Forelimb muscle (tissue), 1 donor: ENCODE measurements at regions not wholly inside any gene's neighbourhood (a gene's known extent, or its start where the extent isn't known, plus 50 kb on each side); places are given as distances from the start of the nearest gene placed in this dataset.
"Not testable (repeated sequence)": the region's sequence is repeated elsewhere in the genome, so short reads cannot be mapped to it uniquely, and the experiment has no call there.

Experiments
- DNase-seq: peaks from one replicate; pipeline ENCODE4 v3.0.0-alpha.2; 2013; ENCODE audit warnings: low read depth

DNA sequence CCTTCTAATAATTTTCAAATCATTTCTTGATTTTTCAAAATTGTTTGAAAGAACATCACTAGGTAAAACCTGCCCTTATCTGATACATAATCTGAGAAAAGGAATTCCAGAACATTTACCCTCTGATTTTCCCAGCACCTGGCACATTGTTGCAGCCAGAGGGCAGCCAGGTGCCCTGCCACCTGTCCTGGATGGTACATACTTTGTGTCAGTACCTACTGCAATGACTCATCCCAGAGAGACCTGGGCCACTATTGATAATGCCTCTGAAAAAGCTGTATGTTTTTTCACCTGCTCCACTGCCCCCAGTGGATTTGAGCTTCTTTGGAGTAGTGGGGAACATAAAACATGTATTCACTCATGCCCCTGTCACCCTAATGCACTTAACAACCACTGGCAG lies 648.9 kb upstream of the GBE1 start:
- no peak for DNase-seq

DNA sequence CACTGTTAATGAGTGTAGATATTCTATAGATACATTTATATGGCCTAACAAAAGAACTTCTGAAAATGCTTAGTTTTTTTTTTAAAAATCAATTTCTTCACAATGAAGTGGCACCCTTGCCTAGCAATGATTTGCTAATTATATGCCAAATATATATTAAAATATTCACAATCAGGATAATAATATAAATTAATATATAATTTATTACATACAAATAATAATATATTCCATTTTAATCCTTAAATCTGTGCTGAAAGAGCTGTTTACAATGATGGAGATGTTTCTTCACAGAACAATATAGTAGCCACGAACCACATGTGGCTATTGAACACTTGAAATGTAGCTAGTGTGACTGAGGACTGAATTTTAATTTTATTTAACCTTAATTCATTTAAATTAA lies 648.4 kb upstream of the GBE1 start:
- no peak for DNase-seq

DNA sequence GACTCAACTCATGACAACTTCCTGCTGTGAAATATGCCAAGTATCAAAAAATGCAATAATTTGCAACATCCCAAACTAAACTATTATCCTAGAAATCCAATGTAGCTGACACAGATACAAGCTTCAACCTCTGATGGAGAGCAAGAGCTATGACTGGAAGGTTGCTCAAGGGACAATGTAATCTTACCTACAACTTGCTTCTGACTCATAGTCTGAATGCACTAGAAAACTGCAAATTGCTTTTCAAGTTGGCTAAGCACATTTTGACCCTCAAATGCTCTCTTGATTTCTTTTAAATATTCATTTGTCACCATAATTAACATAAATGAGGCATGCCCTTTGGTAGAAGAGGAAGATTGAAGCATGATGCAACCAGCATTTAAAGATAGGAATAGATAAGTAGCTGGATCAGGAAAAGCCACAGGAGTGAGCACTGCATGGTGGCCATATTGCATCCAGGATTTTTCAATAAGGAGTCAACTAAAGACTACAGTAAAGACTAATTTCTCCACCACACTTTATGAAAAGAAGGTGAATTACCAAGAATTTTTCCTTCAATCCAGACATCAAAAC lies 630.8 kb upstream of the GBE1 start:
- DNase-seq = no peak

DNA sequence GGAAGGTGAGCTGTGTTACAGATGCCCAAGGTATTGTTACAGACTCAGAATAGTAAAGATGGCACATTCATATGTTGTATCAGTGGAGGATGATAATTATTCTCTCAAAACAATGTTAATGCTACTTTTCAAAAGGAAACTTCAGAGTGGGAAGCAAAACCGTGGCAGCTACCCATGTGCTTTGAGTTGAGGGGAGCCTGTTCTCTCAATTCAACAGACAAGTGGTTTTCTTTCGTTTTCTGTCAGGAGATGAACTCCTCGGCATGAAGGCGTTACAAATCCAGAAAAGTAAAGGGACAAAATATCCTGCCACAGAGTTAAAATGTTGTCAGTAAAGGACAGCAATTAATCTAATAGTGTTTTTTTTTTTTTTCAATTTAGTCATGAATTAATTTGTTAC lies 629.4 kb upstream of the GBE1 start:
- no peak for DNase-seq

DNA sequence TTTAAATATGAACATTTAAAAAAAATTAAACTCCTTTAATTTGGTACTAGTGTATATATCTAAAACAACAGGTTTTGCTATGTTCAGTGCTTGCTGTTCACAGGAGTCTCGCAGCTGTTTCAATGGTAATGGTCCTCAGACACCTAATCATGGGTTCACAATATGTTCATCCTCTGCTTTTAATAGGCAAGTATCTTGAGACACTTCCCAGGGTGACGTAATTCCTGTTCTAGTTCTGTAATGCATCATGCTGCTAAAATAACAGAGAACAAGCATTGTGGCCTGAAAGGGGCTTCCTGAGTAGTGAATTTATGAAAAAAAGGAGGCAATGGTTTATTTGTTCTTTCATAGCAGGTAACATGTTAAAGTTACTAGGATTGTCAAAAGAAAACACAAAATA lies 625.2 kb upstream of the GBE1 start:
- no peak for DNase-seq

DNA sequence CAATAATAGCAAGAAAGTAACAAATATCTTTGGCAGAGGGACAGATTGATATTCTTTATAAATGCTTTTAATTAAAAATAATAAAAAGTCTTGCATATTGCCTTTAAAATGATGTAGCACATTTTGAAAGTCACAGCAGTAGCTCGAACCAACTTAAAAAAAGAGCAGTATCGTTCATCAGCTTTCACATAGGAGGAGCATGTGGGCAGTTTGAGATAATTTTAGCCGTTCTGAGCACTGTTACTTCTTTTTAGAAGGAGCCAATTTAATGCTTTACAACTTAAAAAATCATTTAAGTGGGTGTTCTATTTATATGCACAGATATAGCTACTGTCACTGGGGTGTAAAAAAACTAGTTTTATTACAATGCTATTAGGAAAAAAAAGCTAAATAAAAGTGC lies 622.7 kb upstream of the GBE1 start:
- no peak for DNase-seq

DNA sequence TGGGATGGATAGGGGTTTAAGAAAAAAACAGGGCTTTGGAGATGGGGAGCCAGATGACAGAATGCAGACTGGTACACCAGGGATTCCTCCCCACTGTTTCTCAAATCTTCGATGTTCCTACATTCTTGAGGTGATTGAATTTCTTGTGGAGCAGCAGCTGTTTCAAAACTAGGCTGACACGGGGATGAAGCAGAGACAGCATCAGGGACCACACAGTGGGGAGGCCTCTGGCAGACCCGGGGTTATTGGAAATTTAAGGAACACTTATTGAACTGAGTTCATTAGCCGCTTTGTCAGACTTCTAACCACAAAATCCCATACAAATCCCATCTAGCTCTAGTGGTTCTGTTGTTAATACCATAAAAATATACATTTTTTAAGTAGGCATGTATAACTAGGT lies 621.4 kb upstream of the GBE1 start:
- DNase-seq = no peak

DNA sequence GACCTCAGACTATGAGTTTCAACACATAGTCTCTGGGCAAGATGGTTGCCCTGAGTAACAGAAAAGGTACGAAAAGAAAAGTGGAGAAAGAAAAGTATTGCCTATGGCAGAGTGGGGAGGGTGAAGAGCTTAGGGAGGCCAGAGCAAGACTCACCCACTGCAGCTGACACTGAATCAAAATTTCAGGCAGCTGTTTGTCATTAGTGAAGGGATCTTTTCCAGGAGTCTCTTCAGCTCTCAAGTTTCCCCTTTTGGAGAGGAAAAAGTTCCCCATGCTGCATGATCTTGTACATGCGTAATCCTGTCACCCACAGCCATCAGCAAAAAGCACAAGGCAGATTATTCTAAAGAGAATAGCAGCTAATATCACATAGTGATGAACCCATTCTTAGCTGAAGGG lies 616.9 kb upstream of the GBE1 start:
- DNase-seq = no peak

DNA sequence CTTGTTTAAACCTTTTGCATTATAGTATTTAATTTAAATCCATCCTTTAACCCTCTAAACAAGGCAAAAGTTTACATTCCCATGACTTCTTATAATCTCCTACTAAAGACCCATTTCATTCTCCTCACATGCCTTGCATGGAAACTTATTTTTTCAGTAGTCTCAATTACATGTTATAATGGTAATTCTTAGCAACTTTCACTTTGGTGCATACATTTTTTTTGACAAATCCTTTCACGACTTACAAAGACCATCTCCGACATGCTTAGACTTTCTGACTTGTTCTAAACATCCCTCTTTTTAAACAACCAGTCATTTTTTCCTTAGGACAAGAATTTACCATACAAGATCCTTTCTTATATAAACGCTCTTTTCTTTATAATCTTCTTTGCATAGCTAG lies 615.4 kb upstream of the GBE1 start:
- no peak for DNase-seq

DNA sequence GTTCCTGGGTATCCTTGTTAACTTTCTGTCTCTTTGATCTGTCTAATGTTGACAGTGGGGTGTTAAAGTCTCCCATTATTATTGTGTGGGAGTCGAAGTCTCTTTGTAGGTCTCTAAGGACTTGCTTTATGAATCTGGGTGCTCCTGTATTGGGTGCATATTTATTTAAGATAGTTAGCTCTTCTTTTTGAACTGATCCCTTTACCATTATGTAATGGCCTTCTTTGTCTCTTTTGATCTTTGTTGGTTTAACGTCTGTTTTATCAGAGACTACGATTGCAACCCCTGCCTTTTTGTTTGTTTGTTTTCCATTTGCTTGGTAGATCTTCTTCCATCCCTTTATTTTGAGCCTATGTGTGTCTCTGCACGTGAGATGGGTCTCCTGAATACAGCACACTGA lies 612.4 kb upstream of the GBE1 start:
- DNase-seq = not testable (repeated sequence)

DNA sequence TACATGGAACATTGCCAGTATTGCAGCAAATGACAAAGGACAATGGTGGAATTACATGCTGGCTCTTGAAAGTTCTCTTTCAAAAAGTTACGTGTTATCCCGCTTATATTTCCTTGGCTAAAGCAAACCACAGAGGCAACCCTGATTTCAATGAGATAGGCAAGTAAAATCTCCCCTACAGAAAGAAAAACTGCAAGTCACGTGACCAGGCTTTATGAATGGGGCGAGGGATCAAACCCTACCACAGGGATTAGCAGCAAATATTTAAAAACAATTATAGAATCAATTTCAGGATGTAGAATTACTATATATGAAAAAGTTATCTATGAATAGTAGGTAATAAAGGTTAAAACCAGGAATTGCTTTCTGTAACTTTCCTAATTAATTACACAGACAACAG lies 603.4 kb upstream of the GBE1 start:
- no peak for DNase-seq

DNA sequence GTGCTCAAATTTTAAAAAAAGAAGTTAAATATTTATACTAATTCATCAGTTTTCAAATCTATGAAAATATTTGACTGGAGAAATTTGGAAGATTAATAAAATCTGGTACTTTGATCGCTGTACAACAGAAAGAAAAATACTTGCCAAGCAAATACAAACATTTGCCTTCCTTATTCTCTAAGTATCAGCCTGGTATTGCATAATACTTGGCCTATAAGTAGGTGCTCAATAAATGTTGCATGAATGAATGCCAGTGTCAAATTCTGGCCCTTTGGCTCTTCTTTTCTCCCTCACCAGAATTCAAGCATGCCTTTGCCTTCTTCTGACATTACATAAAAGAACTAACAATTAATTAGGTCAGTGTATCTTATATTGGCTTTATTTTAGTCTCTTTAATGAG lies 601.7 kb upstream of the GBE1 start:
- no peak for DNase-seq

DNA sequence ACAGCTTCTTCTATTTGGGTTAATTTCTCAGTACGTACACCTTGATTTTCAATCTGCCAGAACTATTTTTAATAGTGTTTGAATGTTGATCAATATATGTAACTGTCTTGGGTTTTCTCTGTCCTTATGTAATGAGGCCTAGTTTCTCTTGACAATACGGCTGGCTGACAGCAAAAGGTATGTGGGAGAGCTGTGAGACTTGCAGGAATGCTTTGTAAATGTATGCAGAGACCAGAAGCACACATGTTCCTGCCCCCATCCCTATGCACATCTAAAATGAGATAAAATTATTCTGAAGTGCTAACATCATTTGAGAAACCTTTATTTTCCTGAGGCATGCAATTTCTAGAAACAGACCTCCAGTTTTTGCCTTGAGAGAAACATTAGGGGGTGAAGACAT lies 593.8 kb upstream of the GBE1 start:
- DNase-seq = no peak

DNA sequence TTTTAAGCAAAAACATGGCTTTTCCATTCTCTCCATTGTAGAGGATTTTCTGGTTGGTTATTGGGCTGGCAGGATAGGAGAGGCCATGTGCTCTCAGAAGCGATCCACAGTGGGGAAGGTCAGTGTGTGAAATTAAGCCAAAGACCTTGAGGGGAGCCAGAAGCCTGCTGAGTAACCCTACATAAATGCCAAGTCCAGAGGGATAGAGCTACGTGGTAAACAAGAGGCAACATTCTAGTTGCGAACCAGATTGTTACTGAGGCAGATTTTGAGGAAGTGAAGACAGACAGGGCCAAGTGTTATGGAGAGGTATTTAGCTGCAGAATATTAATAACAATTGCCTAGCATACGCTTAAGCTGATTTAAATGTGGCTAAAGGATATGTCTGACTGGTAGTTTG lies 592.8 kb upstream of the GBE1 start:
- no peak for DNase-seq

DNA sequence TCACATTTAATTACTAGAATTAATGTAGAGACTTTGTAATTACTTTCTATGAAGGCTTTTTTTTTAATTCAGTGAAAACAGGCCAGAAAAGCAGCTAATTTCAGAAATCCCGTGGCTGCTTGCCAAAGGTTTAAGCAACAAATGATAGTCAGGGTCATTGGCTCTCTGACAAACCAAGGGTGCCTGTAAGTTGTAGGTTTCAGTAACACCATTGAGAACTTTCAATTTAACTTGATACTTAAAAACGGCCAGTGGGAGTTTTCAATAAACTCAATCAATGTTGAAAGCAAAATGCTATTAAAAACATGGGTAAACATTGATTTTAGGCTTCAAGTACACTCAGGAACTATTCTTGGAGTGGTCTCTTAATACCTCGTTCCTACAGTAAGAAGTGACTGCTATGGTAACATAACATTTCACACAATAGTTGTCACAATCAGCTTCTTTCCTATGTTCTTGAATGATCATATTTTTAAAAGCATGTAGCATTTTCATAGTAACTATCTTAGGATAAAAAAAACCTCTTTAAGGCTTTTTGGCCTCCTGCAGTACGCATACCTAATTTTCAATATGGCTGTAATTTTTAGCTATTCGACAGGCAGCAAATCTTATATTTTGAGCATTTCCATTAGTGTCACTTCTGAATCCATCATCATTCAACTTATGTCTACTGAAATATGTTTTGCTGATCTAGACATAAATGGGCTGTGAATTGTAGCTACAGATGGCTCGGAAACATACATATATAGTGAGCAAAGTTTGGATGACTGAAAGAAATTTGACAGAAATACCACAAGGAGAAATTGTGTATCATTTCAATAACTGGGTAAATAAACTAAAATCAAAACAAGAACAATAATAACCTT lies 592.1 kb upstream of the GBE1 start:
- no peak for DNase-seq

DNA sequence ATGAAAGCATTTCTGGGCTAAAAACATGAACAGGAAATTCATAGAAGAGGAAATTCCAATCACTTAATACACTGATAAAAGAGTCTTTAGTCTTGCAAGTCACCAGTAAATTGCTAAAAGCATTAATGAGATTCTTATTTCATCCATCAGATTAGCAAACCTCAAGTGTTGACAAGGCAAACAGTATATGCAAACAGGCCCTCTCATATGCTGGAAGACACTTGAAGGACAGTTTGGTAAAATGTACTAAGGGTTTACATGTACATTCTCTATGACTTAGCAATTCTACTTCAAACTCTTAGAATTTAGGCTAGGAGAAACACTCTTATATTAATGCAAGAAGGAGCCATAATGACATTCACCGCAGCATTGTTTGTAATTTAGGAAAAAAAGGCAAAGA lies 586.1 kb upstream of the GBE1 start:
- no peak for DNase-seq

DNA sequence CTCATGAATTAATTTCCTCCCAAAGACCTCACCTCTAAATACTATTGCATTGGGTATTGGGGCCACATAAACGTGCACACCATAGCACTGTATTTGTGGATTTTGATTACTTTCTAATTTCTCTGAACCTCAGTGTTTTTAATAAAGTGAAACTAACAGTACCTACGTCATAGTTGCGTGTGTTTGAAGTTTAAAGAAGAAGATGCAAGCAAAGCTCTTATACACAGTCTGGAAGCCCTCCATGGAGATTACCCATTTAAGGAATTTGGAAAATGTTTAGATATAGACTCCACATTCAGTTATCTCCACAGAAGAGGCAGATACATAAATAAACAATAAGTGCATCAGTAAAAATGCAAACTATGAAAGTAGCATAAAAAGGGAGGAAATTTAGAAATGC lies 581.1 kb upstream of the GBE1 start:
- no peak for DNase-seq

DNA sequence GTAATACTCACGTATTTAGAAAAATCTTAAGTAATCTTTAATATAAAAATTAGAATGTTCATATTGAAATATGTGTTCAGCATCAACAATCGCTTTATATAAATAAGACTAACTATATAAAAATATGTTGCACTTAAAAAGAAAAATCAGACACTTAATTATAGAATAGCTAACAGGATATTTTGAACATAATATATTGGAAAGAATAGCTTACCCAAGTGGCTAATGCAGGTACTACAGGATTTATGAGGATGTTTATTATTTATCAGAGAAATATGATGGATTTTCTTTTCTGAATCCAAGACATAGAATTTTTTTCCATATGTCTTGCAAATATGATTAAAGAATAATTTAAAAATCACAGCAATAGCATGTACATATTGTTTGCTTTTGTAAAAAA lies 567.9 kb upstream of the GBE1 start:
- no peak for DNase-seq

DNA sequence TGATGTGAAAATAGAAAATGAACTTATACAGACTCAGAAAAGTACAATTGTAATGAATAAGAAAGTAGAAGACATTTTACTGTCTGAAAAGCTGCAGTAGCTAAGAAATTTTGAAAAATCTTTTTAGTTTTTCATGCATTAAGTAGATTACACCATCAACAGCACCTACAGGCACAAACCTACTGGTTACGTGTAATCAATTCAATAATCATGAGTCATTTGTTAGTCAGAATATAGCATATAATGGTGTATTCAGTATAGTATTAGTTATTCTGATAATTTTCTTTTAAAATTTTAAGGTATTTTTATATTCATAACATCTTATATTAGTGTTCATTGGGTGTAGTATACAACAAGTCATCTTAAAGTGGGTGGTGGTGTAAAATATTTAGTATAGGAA lies 550.5 kb upstream of the GBE1 start:
- no peak for DNase-seq

DNA sequence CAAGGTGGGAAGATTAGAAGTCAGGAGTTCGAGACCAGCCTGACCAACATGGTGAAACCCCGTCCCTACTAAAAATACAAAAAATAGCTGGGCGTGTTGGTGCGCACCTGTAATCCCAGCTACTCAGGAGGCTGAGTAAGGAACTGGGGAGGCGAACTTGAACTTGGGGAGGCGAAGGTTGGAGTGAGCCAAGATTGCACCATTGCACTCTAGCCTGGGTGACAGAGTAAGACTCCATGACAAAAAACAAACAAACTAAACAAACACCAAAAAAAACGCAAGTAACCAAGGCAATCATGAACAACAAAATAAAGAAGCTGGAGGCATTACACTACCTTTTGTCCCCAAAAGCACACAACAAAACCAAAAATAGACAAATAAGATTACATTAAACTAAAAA lies 547.3 kb upstream of the GBE1 start:
- no peak for DNase-seq

DNA sequence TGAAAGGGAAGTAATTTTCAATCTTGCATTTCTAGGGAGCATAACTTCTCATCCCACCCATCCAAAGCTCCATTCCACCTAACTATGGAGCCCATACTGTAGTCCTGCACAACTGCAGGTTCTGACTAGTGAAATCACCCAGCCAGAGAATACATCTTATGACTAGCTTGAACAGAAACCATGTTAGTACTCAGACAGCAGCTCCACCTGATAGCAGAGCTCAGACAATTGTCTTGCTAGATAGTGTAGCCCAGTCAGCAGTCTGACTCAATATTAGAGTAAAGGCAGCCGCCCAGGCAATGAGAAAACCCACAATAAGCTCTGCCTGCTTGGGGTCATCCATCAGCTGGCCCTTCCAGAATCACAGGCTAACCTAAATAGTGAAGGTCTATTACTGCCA lies 544.7 kb upstream of the GBE1 start:
- DNase-seq = no peak

DNA sequence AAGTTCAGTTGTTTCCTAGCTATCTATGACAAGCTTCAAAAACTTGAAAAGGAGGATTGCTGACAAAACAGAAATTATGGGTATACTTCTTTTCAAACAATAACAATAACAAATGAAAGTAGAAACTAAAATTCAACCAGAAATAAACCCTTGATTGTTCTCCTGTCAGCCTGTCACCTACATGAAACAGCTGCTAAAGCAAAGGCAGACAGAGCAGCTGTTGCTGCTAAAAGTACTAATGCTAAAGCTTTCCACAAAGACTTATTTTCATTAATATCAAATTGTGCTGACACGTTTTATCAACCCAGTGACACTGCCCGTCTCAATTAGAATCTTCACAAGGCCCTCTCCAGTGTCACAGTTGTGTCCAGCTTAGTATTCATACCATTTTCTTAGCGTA lies 533.2 kb upstream of the GBE1 start:
- no peak for DNase-seq

DNA sequence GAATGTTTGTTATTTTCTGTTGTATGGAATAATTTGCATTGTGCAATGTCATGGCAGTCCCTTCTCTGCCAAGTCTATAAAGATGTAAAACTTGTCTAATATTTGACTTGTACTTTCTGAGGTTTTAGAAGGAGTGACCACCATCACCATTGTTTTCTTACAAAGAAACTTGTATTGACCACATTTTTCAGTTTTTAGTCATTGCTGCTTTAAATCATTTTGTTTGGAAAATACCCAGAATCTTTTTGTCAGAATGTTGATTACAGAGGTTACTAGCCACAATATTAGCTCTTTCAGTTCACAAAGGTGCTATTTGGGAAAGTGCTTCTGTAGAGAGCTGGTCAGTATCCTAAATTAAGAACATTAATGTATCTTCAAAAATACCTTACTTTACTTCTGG lies 532.4 kb upstream of the GBE1 start:
- DNase-seq = no peak

DNA sequence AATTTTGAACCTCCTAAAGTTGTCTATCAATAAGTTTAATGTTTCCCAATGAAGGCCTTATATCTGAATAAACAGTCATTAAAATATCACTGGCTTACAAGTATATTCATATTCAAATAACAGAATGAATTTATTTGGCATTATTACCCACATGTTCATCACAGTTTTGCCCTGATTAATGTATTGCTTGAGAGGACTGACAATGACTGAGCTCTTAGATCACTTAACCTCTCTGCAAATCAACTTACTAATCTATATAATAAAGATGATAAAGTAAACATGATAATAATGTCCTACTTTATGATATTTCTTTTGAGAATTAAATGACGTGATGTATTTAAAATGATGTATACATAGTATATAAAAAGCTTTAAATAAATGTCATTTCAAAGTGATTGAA lies 532.0 kb upstream of the GBE1 start:
- no peak for DNase-seq
